Endodermal cell (in vitro differentiated cells): ENCODE measurements at regions not wholly inside any gene's neighbourhood (a gene's known extent, or its start where the extent isn't known, plus 50 kb on each side); places are given as distances from the start of the nearest gene placed in this dataset.

Source experiments
- DNase-seq: peaks from one replicate; pipeline ENCODE4 v3.0.0-alpha.2; 2017
- H3K27ac ChIP-seq: 2 replicates; pipeline ENCODE4 v1.5.1; 2013; ENCODE audit warnings: mild to moderate bottlenecking, low read depth, low read length, moderate library complexity
- H3K27me3 ChIP-seq: 2 replicates; pipeline ENCODE4 v1.6.1; 2013; ENCODE audit warnings: mild to moderate bottlenecking, low read length, moderate library complexity; ENCODE audit not compliant: insufficient read depth, control insufficient read depth, poor library complexity, severe bottlenecking
- H3K36me3 ChIP-seq: 2 replicates; pipeline ENCODE4 v1.7.0; 2013; ENCODE audit warnings: mild to moderate bottlenecking, low read length, moderate library complexity; ENCODE audit not compliant: control insufficient read depth, insufficient read depth
- H3K4me1 ChIP-seq: one replicate; pipeline ENCODE4 v1.7.0; 2013; ENCODE audit warnings: low read length; ENCODE audit not compliant: control insufficient read depth, insufficient read depth
- H3K4me3 ChIP-seq: 2 replicates; pipeline ENCODE4 v1.5.1; 2013; ENCODE audit warnings: mild to moderate bottlenecking, low read length, moderate library complexity
- H3K9ac ChIP-seq: 2 replicates; pipeline ENCODE4 v1.6.1; 2013; ENCODE audit warnings: mild to moderate bottlenecking, low read length, moderate library complexity; ENCODE audit not compliant: poor library complexity, severe bottlenecking; ENCODE audit errors: extremely low read depth
- H3K9me3 ChIP-seq: 2 replicates; pipeline ENCODE4 v1.6.1; 2013; ENCODE audit warnings: mild to moderate bottlenecking, low read length, moderate library complexity; ENCODE audit not compliant: control insufficient read depth
- H3K27ac Mint-ChIP-seq: 2 replicates; pipeline ENCODE4 v1.8.0; 2020; ENCODE audit warnings: mixed read lengths
- H3K27me3 Mint-ChIP-seq: 2 replicates; pipeline ENCODE4 v1.8.0; 2021; ENCODE audit warnings: mild to moderate bottlenecking, mixed read lengths; ENCODE audit not compliant: insufficient read depth
- H3K36me3 Mint-ChIP-seq: 2 replicates; pipeline ENCODE4 v1.8.0; 2020; ENCODE audit warnings: low read depth, mixed read lengths
- H3K4me1 Mint-ChIP-seq: 2 replicates; pipeline ENCODE4 v1.8.0; 2020; ENCODE audit warnings: mixed read lengths
- H3K4me3 Mint-ChIP-seq: 2 replicates; pipeline ENCODE4 v1.8.0; 2020; ENCODE audit warnings: mild to moderate bottlenecking, moderate library complexity, mixed read lengths
- H3K9me3 Mint-ChIP-seq: 2 replicates; pipeline ENCODE4 v1.8.0; 2020; ENCODE audit warnings: mild to moderate bottlenecking, mixed read lengths
- CTCF ChIP-seq: fragments of 200-600 bp; sonication (generic); conservative IDR thresholded peaks from 2 replicates; pipeline ENCODE4 v1.5.0; 2021; ENCODE audit warnings: antibody characterized with exemption, mild to moderate bottlenecking
- WGBS, 2 experiments: methylation state at CpG; one replicate each; pipeline versions ENCODE4 v1.1.5 to v1.1.7; 2013; ENCODE audit warnings: missing lambda C conversion rate in 2 of 2, mixed read lengths in 1 of 2; ENCODE audit not compliant: insufficient coverage in 1 of 2, insufficient read length in 1 of 2; 5-methylcytosine and 5-hydroxymethylcytosine counted together

GRCh38 chr5:121638126-121638525 is 213.6 kb upstream of the FTMT start:
- H3K4me3 Mint-ChIP-seq: no peak overlapping the region
- no peaks in the 10 kb centered on the region for H3K4me1 Mint-ChIP-seq
- H3K36me3 Mint-ChIP-seq: no peaks in the 10 kb centered on the region
- WGBS, 2 experiments: 86 to 100% methylated on average over 2 of the region's 2 CpGs
- DNase-seq: no peak
- TF ChIP-seq CTCF: no peak
- H3K4me1 ChIP-seq: no peaks in the 10 kb centered on the region
- H3K27ac ChIP-seq: no peak overlapping the region
- no peak overlapping the region for H3K4me3 ChIP-seq
- no peaks in the 10 kb centered on the region for H3K27me3 ChIP-seq
- H3K9ac ChIP-seq: no peak overlapping the region
- no peaks in the 10 kb centered on the region for H3K9me3 ChIP-seq
- no peaks in the 10 kb centered on the region for H3K9me3 Mint-ChIP-seq
- H3K36me3 ChIP-seq: no peaks in the 10 kb centered on the region
- peaks cover 6% of the 10 kb centered on the region for H3K27me3 Mint-ChIP-seq
- H3K27ac Mint-ChIP-seq: no peak overlapping the region

- TF ChIP-seq CTCF: no peak
- no peak overlapping the region for H3K27ac Mint-ChIP-seq
- Histone ChIP-seq H3K9ac (no peak overlapping the region), H3K4me1 (no peaks in the 10 kb centered on the region), H3K27me3 (no peaks in the 10 kb centered on the region), H3K4me3 (no peak overlapping the region), H3K9me3 (no peaks in the 10 kb centered on the region), H3K36me3 (no peaks in the 10 kb centered on the region), H3K27ac (no peak overlapping the region)
- no peaks in the 10 kb centered on the region for H3K36me3 Mint-ChIP-seq
- peak; percentile 37 for DNase-seq
- H3K27me3 Mint-ChIP-seq: peaks cover 10% of the 10 kb centered on the region
- H3K4me1 Mint-ChIP-seq: no peaks in the 10 kb centered on the region
- peaks cover 2% of the 10 kb centered on the region for H3K9me3 Mint-ChIP-seq
- H3K4me3 Mint-ChIP-seq: no peak overlapping the region
- 91 to 94% methylated on average over 1 of the region's 1 CpG for WGBS, 2 experiments
These were observed 211.4 kb upstream of the FTMT start for GRCh38 chr5:121640298-121640697.

- no peaks in the 10 kb centered on the region for H3K36me3 Mint-ChIP-seq
- Histone ChIP-seq H3K9me3 (peaks cover 13% of the 10 kb centered on the region), H3K4me1 (no peaks in the 10 kb centered on the region), H3K27ac (no peak overlapping the region), H3K27me3 (peaks cover 97% of the 10 kb centered on the region), H3K36me3 (no peaks in the 10 kb centered on the region), H3K4me3 (no peak overlapping the region), H3K9ac (no peak overlapping the region)
- no peak overlapping the region for H3K27ac Mint-ChIP-seq
- H3K9me3 Mint-ChIP-seq: peaks cover 16% of the 10 kb centered on the region
- no peak for TF ChIP-seq CTCF
- H3K4me1 Mint-ChIP-seq: peaks cover 4% of the 10 kb centered on the region
- peaks cover 94% of the 10 kb centered on the region for H3K27me3 Mint-ChIP-seq
- no peak overlapping the region for H3K4me3 Mint-ChIP-seq
- no peak for DNase-seq
These were observed 193.5 kb upstream of the FTMT start for GRCh38 chr5:121658221-121658620.
